ENCODE measurements at regions not wholly inside any gene's neighbourhood (a gene's known extent, or its start where the extent isn't known, plus 50 kb on each side); places are given as distances from the start of the nearest gene placed in this dataset.

GRCh38 chr12:73424484-73424883 is 1113.2 kb upstream of the ATXN7L3B start:
- no peak for TF ChIP-seq CTCF (IDR thresholded peaks at IDR 0.05)
- no peak for TF ChIP-seq POLR2A (IDR thresholded peaks at IDR 0.05)
- TF ChIP-seq POLR2AphosphoS5 (IDR thresholded peaks at IDR 0.05), result no peak

Data from breast epithelium (tissue), 3 donors.